Non-pigmented ciliary epithelial cell (primary cell): ENCODE measurements at regions not wholly inside any gene's neighbourhood (a gene's known extent, or its start where the extent isn't known, plus 50 kb on each side); places are given as distances from the start of the nearest gene placed in this dataset.
"Not testable (repeated sequence)": the region's sequence is repeated elsewhere in the genome, so short reads cannot be mapped to it uniquely, and the experiment has no call there.

Experiments
- DNase-seq: peaks from one replicate; pipeline ENCODE4 v3.0.0-alpha.2; 2010; ENCODE audit warnings: low read depth

DNA sequence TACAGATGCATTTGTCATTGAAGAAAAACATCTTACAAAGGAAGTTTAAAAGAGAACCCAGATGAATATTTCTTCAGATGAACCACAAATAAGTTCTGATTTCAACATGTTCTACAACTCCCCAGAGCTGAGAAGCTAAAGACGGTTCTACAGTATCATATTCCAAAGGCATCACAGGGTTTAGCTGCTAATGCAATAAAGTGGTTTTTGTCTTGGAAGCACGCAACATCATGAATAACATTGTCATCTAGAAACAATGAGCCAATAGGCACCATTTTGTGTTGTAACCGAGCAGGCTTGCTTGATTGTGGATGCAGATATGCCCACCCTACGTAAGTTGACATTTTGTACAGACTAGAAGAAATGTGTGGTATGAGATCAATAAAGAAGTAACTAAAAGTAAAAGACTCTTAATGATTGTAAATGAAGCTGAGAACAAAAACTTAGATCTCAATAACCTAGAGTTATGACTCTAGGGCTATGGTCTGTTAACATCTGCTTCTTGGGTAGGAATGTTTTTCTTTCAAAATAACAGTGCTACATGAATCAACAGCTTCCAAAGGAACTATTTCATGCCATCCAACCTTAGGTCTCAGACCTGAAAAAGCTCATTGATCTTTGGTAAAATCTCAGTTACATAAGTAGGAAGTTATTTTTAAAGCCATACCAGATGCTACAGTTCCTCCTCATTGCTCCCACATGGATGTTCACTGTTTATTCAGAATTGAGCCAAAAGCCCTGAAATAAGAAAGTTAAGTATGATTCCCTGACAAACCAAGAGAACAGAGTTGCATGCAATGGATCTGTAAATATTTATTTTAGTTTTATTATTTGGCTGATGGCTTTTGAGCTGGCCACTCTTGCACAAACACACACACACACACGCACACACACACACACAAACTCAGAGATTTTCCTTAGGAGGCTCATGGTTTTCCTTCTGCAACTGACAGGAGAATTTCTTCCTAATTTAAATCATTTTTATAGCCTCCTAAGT is 118.7 kb upstream of the SLCO6A1 start:
- no peak for DNase-seq

DNA sequence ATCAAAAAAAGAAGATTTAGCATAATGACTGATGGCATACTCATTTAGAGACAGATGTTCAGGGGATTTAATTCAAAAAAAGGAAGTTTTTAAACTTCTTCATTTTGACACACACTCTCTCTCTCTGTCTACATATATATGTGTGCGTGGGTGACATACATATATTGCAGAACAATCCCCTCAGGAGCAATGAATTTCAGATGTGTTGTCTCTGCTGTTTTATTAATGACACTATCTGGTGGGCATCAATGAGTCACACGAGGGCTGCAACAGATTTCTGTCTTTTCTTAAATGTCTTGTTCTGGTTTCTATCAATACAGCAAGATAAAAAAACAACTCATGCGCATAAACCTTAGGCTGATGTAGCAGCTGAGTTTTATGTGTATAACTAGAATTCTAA is 123.5 kb upstream of the SLCO6A1 start:
- DNase-seq, result no peak

DNA sequence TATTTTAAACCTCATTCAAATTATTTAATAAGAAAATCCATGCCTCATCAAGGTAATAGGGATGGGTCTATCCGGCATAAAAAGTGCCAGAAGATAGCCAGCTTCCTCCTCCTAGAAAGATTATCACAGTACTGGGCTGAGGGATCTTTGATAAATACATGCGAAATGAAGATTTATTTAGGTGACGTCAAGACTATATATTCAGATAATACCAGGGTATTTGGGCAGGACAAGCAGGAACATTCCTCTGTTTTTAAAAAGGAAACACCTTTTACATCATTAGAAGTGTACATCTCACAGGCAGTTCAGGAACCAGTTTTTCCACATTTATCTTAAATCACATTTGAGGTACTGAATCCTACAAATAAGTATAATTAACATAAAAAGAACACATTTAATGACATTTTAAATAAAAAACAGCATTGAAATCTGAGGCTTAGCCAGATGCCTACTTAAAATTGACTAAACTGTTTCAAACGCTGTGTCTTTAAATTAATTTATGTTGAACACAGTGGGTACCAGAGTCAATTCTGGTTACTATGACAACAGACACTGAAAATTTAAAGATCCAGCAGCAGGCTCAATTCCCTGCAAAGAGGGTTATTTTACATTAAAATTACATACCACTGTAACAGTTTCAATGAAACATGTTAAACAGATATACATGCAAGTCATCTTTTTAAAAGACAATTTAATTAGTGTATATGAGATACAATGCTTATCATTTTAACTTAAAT is 124.7 kb upstream of the SLCO6A1 start:
- DNase-seq, result no peak

DNA sequence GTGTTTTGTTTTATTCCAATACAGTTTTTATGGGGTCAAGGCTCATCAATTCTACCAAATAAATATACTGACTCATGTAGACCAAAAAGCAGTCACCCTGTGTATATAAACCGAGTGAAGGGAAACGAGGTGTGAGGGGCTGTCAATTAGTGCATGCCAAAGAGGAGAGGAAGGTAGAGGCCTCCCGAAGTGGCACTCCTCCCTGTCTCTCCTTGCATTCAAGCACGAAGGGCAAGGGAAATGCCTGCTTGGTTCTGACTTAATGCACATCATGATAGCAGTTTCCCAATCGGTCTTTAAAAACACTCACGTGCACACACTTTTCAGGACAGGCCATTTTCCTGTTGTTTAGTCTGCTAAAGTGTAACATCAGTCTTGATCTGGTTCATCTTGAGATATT is 125.6 kb upstream of the SLCO6A1 start:
- no peak for DNase-seq

DNA sequence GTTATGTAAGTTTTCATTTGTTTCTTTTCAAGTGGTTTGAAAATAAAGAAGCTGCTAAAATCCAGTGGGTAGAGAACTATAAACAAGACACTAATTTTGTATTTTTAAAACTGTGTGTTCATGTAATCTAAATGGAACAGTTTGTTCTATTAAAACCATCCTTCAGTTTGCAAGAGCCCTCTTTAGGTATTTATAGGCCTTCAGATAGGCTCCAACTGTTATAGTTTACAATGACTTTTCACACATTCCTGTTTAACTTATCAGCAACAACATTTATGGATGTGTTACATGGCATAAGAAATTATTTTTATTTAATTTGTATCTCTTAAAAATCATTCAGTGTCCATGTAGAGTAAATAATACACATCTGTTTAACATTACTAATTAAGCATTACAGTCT is 126.7 kb upstream of the SLCO6A1 start:
- no peak for DNase-seq

DNA sequence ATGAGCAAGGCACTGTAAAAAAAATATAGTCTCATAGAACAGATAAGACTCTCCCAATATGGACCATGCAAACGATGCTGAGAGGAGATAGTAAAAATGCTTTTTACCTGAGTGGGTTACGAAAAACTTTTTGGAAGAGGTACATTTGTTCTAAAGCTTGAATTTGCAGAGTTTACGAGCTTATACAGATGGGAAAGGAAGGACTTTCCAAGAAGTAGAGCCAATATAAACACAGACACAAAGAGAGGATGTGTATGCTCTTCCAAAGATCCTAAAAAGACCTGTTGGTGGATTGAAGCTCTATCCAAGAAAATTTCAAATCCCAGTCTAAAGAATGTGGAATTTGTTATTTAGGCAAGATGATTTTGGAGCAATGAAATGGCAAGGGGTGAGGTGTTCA is 127.1 kb upstream of the SLCO6A1 start:
- DNase-seq, result no peak

DNA sequence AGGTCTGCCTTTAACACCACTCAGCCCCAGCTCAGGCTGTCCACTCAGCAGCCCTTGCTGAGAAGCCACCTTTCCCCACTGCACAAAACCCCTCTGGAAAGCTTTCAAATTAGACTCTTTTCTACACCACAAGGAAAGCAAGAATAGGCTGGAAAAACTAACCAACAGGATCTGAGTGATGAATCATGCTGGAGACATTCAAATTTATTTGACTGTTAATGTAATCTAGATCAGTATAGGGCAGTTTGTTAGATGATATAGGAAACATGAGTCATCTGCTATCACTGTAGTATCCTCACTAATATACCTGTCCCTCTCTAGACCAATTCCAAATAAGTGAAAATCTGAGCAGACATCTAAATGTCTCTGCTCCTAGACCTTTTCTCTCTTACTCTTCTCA is 127.8 kb upstream of the PAM start:
- DNase-seq, result no peak

DNA sequence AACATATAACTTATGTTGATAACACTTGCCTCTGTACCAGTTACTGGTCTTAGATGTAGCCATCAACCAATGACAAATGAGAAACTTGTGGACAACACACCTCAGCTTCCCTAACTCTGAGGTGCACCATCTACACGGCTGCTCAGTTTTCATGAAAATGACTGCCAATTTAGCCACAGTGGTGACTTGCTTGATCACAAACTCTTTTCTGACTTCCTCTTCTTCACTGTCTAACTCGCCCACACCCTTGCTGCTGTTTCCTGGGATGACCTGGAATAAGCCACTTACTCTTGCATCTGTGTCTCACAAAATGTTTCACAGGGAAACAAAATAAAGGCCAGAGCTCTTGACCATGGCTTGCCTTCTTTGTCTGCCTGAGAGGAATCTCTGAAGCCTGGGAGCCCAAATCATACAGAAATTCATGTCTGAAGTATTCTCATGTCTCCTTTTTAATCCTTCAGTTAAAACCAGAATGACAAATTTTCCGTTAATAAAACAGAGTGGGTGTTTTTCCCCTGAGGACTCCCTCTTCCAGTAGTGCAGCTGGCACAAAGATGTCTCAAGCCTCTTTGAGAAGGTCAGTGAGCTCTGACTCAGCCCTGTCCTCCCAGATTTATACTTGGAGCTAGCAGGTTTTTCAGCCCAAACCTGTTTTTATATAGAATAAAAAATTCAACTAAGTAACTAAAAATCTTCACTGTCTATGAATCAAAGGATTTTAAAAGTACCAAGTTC is 126.5 kb upstream of the PAM start:
- no peak for DNase-seq

DNA sequence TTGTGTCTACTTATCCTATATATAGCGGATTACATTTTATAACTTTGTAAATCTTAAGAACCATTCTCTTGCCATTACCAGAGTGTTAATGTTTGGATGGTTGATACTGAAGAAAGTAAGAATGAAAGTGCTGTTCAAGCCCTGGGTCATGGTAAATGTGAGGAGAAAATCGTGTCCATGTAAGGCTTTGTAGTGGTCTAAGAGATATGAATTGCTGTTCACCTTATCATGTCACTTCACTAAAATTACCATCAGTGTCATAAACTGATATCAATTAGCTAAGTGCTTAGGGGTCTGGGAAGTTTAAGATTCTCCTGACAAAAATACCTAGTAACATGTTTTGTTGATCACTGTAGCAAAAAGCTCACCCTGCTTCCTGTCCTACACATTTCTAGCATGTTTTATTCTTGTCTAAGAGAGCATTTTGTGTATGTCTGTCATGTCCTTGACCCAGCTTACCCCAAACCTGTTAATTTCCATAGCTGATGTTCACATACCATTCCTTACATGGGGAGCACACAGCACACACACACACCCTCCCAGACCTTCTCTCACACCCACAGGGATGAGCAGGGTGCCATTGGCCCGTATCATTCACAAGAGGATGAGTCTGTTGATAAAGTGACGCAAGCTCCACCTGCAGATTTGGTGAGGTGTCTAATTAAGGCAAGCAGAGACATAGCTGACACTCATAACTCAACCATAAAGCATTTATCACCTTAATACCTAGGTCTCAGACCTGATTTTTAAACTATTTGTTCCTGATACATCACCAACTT is 125.1 kb upstream of the PAM start:
- no peak for DNase-seq

DNA sequence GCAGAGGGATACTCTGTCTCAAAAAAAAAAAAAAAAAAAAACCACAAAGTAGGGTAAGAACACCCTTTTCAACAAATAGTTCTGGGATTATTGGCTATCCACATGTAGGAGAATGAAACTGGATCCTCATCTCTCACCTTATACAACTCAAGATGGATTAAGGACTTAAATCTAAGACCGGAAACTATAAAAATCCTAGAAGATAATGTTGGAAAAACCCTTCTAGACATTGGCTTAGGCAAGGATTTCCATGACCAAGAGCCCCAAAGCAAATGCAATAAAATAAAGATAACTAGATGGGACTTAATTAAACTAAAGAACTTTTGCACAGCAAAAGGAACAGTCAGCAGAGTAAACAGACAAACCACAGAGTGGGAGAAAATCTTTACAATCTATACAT is 119.7 kb upstream of the PAM start:
- not testable (repeated sequence) for DNase-seq

DNA sequence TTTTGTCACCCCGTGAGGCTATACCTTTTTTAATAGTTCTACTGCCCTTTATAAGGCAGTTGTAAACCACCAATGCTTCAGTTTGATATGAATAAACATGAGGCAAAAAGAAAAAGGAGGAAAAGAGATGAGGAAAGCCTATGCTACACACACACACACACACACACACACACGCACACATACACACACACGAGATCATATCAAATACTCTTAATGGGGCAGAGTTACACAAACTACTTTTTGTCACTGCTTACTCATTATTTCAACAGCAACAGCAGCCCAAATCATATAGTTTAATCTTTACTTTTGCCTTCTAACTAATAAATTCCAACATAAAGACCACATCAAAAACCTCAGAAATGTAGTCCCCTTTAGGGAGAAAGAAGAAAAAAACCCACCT is 116.8 kb upstream of the PAM start:
- DNase-seq, result no peak

DNA sequence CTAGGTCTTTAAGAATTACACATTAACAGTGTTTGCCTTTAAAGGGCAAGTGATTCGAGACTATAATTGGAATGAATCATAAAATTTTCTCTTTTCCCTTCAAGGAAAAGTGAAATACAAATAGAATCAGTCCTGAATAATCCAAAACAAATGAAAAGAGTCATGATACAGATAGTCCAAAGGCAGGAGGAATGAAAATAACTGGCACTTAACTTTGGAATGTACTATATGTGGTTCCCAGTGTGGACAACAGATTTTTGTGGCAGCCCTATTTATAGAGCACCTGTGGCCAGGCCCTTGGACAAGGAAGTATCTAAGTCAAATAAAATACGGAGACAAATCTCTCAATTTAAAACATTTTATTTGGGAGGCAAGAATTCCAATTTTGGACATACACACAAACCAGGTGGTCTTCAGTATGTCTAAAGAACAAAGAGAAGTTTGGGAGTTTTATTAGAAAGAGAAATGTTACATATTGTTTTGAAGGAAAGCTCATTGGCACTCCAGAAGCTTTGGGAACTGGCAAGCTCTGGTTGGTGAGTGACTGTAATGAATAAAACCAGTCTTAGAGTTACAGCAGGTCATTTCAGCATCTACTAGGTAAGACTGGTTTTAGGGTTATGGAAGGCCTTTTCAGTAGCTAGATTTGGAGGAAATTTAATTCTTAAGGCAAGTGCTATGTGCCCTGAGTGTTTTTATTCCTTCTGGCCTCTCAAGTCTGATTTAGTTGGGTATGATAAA is 116.0 kb upstream of the PAM start:
- no peak for DNase-seq

DNA sequence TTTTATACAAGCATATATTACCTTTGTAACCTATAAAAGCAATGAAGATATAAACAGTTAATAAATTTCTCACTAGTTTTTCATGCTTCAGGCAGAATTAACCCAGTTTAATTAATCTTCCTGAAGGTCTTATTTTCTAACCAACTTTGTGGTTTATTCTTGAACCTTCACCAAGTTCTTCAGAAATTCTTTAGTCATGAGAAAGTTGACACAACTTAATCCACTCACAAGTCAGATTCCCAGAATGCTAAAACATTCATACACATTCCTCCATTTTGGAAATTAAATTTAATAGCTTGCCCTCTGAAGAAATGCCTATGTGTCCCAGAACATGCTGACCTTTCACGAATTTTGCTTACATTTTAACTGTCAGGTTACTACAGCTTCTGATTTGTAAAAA is 105.4 kb upstream of the PAM start:
- no peak for DNase-seq

DNA sequence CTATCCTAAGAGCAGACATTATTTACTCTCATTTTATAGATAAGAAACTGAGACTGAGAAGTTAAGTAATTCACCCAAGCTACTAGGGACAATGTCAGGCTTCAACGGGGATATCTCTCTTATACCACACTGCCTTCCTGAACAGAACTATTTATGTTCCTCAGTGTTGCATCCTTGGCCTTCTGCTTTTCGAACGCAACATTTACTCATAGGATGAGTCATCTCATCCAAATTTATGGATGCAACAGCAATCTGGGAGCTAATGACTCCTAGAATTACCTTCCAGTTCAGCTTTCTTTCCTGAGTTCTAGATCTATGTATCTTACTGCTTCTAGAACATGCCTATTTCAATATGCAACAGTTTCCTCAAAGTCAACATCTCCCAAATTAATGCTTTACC is 103.6 kb upstream of the PAM start:
- DNase-seq, result no peak

DNA sequence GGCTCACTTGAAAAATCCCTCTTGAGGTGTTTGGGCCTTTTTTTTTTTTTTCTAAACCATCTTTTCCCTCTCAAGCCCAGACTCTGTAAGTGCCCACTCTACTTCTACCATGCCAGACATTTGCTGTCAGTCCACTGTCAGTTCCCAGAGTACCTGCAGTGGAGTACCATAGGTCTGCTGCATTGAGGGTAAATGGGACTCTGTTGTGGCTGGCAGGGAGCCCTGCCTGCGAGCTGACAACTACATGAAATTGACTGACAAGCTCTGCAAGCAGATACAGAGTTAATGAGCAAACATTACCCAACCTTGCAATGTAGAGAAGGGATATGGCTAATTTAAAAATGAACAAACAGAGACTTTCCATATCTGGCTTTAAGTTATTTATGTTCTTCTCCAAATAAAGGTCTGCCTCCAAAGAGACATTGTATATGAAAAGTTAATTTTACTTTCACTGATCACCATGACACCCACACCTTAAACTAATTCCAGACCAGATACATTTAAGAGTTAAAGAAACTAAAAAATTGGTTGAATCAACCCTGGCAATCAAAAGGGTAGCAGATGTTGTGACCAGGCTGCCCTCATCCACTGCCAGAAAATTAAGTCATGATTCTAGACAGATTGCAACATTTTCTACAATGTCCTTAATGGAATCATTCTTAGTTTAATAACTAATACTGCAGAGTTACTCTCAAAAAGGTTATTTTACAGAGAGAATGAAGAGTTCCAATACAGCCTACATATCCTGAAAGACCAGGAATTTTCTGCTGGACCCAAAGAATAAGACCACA is 100.4 kb upstream of the PAM start:
- DNase-seq, result no peak

DNA sequence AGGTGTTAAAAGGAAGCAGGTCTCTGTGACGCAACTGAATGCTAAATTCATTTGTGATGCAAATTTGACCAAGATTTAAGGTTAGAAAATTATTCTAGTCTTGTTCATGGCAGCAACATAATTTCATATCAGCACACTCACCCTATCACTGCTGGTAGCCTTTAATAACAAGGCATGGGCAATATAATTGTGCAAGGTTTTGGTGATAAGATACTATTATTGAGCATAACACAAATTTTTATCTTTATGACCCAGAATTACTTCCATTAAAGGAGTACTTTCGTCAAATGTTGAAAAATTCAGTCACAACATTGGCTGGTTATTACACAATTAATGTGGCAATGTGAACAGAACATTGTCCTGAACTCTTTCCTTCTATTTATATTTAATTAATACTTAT is 96.0 kb upstream of the PAM start:
- DNase-seq, result no peak

DNA sequence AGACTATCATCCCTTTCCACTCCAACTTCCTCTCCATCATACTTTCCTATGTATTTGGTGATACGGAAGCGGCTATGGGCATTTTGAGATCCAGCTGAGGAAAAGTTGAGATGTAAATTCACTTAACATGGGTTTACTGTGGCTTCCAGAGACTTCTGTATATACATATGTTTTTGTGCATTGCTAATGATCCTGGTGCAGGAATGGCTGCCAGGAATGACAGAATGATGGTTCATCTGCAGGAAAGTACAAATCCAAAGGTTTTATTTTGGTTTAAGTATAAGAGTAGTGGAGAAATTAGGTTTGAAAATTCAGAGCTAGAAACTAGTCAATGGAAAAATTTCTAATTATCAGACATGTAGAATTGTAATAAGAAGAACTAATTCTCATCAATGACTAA is 95.0 kb upstream of the PAM start:
- no peak for DNase-seq

DNA sequence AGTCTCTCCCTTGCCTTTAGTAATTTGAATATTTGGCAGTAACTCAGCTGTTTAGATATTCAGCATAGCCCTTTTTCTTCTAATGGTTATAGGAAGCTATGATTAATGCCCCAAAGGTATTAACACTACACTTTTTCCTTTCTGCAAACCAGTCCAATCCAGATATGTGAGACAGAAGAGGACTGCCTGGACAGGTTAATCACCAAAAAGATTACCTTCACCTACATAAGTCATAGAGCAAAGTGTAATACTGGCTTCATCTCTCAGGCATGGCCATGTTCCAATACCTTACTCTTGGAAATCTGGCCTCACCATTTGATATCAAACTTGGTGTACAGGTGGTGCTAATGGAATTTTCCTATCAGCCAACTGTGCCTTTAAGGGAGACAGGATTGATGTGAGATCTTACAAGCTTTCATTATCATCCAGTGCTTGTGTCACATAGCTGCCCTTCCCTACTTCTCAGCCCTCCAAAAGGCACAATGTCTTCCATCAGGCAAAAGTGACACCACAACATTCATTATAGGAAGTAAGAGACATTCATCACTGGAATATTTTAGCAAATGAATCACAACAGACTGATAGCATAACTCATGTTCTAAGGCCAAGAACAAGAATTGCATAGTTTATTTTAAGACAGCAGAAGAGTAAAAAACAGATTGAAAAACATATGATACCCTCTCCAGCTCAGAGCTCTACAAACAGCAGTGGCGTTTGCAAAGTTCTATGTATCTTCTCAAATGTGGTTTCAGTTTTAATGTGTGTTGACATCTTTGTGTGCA is 91.2 kb upstream of the PAM start:
- no peak for DNase-seq

DNA sequence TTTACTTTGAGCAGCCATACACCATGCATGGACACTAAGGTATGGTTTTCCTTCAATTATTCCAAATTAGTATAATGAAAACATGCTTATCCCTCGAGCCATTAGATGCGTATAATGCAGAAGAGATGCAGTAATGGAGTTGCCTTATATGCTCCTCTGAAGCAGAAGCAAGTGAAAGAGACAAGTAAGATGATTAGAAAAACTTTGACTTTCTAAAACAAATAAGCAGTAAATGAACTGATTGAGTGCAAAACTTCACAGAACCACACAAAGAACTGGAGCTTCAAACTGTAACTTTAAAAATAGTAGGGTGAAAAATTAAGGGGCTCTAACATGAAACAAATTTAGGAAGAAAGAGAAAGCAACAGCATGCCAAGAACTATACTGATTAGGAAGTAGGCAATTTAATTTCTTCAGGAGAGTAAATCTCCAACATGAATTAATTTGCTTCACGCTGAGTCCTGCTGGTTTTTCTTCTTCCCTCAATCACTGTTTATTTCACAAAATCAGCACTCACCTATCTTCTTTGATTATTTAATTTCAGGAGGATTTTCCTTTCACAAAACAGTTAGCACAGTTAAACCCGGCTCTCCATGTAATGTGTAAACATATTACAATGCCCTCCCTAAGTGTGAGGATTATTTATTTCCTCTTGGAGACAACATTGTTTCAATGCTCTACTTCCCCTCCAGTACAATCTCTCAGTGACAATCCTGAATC is 90.3 kb upstream of the PAM start:
- no peak for DNase-seq
